Lung (tissue), 11 donors: ENCODE measurements at regions not wholly inside any gene's neighbourhood (a gene's known extent, or its start where the extent isn't known, plus 50 kb on each side); places are given as distances from the start of the nearest gene placed in this dataset.

Experiments used
- ATAC-seq: fragments of 200-7000 bp; cut with Tn5 transposase; one replicate; pipeline ENCODE4 v1.9.1; 2020; ENCODE audit warnings: moderate number of reproducible peaks; ENCODE audit not compliant: insufficient read depth, low FRiP score
- DNase-seq, 3 donors: peaks; one replicate each; pipeline ENCODE4 v3.0.0-alpha.2; 2013 to 2017
- H3K27ac ChIP-seq, 2 donors: one replicate each; pipeline ENCODE4 v1.5.1; 2013; ENCODE audit warnings: mild to moderate bottlenecking in 2 of 2, moderate library complexity in 2 of 2, control low read depth in 1 of 2, inconsistent platforms in 1 of 2, low read depth in 1 of 2, low read length in 1 of 2
- H3K27me3 ChIP-seq, 3 donors: one replicate each; pipeline ENCODE4 v1.5.1; 2013; ENCODE audit warnings: low read length in 2 of 3; ENCODE audit not compliant: control insufficient read depth in 3 of 3, insufficient read depth in 3 of 3
- H3K36me3 ChIP-seq, 4 donors: one replicate each; pipeline ENCODE4 v1.5.1; 2013; ENCODE audit warnings: low read length in 4 of 4, mild to moderate bottlenecking in 1 of 4, moderate library complexity in 1 of 4; ENCODE audit not compliant: control insufficient read depth in 4 of 4, insufficient read depth in 4 of 4
- H3K4me1 ChIP-seq, 5 donors: one replicate each; pipeline ENCODE4 v1.5.1; 2013; ENCODE audit warnings: low read length in 5 of 5, mild to moderate bottlenecking in 2 of 5, moderate library complexity in 1 of 5; ENCODE audit not compliant: control insufficient read depth in 5 of 5, insufficient read depth in 5 of 5
- H3K4me3 ChIP-seq: one replicate; pipeline ENCODE4 v1.5.1; 2013; ENCODE audit warnings: mild to moderate bottlenecking, control low read depth, moderate library complexity
- H3K9ac ChIP-seq, 2 donors: one replicate each; pipeline ENCODE4 v1.5.1; 2013; ENCODE audit warnings: low read length in 2 of 2, control low read depth in 1 of 2; ENCODE audit not compliant: insufficient read depth in 1 of 2
- H3K9me3 ChIP-seq, 4 donors: one replicate each; pipeline ENCODE4 v1.5.1; 2013; ENCODE audit warnings: low read length in 3 of 4, mild to moderate bottlenecking in 1 of 4, moderate library complexity in 1 of 4; ENCODE audit not compliant: control insufficient read depth in 4 of 4, insufficient read depth in 3 of 4
- WGBS, 2 donors: extraction: QIAGEN DNeasy Blood & Tissue Kit; methylation state at CpG; one replicate each; pipeline ENCODE4 v1.1.7; 2013; 5-methylcytosine and 5-hydroxymethylcytosine counted together
- TF ChIP-seq, protein P1 (sequence below): IDR thresholded peaks from 2 replicates; pipeline ENCODE4 v1.5.1; 2012; ENCODE audit warnings: mild to moderate bottlenecking; ENCODE audit errors: control extremely low read depth, extremely low read depth
- donor health status: control.
- donor health status: control.
- donor health status: Bipolar disorder and iron deficiency.
- donor health status: healthy.
- donor health status: DM: yes; HTN: yes; CAD: no.

DNA sequence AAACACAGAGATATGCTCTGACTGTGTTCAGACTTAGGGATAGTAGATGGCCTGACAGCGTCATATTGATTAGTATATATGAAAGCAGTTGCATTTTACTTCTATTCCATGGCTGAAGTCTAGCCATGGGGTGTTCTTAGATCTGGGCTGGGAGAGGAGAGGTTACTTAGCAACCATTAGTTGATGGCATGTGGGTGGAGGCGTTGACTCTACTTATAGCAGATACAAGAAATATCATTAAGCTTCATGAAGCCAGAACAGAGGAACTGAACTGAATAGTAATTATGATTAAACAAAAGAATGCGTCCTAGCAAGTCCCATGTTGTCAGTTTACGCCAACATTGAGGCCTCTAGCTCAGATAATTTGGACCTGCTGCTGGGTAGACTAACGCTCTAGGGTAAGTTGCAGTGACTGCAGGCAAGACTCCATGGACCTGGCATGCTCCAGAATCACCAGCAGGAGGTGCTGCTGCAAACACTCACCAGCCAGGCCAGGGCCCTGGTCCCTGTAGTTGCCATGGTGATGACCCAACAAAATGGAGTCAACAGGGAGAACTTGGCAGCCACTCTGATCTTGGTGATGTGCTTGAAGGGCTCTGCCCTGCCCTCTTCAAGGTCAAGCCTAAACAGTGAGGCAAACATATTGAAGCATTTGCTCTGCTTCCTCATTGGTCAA, 477.3 kb downstream of the PREX1 start:
- no peaks in the 10 kb centered on the region for H3K36me3 ChIP-seq
- no peaks in the 10 kb centered on the region for H3K4me1 ChIP-seq
- H3K4me3 ChIP-seq = no peak overlapping the region
- no peak overlapping the region for H3K27ac ChIP-seq
- H3K9me3 ChIP-seq = peaks cover 0 to 14% (median 3%) of the 10 kb centered on the region in 4 donors
- TF ChIP-seq, protein P1, sequence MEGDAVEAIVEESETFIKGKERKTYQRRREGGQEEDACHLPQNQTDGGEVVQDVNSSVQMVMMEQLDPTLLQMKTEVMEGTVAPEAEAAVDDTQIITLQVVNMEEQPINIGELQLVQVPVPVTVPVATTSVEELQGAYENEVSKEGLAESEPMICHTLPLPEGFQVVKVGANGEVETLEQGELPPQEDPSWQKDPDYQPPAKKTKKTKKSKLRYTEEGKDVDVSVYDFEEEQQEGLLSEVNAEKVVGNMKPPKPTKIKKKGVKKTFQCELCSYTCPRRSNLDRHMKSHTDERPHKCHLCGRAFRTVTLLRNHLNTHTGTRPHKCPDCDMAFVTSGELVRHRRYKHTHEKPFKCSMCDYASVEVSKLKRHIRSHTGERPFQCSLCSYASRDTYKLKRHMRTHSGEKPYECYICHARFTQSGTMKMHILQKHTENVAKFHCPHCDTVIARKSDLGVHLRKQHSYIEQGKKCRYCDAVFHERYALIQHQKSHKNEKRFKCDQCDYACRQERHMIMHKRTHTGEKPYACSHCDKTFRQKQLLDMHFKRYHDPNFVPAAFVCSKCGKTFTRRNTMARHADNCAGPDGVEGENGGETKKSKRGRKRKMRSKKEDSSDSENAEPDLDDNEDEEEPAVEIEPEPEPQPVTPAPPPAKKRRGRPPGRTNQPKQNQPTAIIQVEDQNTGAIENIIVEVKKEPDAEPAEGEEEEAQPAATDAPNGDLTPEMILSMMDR = no peak
- peaks cover 0 to 3% (median 0%) of the 10 kb centered on the region in 3 donors for H3K27me3 ChIP-seq
- DNase-seq = no peak
- ATAC-seq = no peak
- 80 to 88% methylated on average over 5 of the region's 5 CpGs for WGBS, 2 donors
- H3K9ac ChIP-seq = no peak overlapping the region

DNA sequence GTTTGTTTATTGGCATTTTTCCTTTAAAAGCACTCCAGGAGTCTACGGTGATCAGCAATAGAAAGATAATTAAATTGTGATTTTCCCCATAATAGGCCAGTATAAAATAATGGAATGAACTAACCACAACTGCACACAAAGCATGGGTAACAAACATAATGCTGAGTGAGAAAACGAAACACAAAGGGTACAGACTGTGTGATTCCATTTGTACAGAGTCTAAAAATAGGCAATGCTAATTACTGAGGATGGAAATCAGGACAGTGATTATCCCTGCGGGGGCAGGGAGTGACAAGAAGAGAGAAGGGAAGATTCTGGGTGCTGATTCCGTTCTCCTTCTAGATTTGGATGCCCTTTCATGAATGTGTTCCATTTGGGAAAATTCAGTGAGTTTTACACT, 478.1 kb downstream of the PREX1 start:
- no peak for ATAC-seq
- no peak overlapping the region for H3K27ac ChIP-seq
- TF ChIP-seq, protein P1 = no peak

DNA sequence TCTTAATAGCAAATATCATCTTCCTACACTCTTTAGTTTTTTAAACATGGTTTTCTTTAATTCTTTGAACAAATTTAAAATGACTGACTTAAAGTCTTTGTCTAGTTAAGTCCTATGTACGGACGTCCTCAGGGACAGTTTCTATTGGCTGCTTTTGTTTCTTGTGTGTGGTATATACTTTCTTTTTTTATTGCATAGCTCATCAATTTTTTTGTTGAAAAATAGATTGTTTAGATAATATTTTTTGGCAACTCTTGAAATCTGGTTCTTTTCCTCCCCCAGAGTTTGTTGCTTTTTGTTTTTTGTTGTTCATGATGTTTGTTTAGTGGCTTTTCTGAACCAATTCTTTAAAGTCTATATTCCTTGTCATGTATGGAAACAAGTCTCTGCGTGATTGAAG, 479.8 kb downstream of the PREX1 start:
- Histone ChIP-seq H3K27me3 (peaks cover 0 to 3% (median 0%) of the 10 kb centered on the region in 3 donors), H3K9me3 (peaks cover 0 to 5% (median 3%) of the 10 kb centered on the region in 4 donors), H3K9ac (no peak overlapping the region), H3K4me3 (no peak overlapping the region), H3K36me3 (no peaks in the 10 kb centered on the region), H3K4me1 (no peaks in the 10 kb centered on the region), H3K27ac (no peak overlapping the region)
- DNase-seq = no peak
- no peak for ATAC-seq
- WGBS, 2 donors = 57 to 68% methylated on average over 3 of the region's 3 CpGs
- TF ChIP-seq, protein P1 = no peak

More for the DNA sequence above, 478.1 kb downstream of the PREX1 start:
- peaks cover 0 to 3% (median 0%) of the 10 kb centered on the region in 3 donors for H3K27me3 ChIP-seq
- H3K9me3 ChIP-seq = peaks cover 0 to 9% (median 3%) of the 10 kb centered on the region in 4 donors
- no peak for DNase-seq
- no peaks in the 10 kb centered on the region for H3K4me1 ChIP-seq
- H3K4me3 ChIP-seq = no peak overlapping the region
- no peak overlapping the region for H3K9ac ChIP-seq
- no peaks in the 10 kb centered on the region for H3K36me3 ChIP-seq
- 82 to 89% methylated on average over 4 of the region's 4 CpGs for WGBS, 2 donors
